K562 (cell line): ENCODE measurements at regions not wholly inside any gene's neighbourhood (a gene's known extent, or its start where the extent isn't known, plus 50 kb on each side); places are given as distances from the start of the nearest gene placed in this dataset.

ENCODE experiments used
- ATAC-seq: fragments of 200-7000 bp; cut with Tn5 transposase; 3 replicates; pipeline ENCODE4 v1.9.1; 2020; ENCODE audit warnings: moderate library complexity
- BruUV-seq: library from RNA; stranded (reverse); fragments of 400-500 nt; replicated peaks from 2 replicates; lab custom pipeline; 2021; lab: Mats Ljungman, UMichigan
- CTCF ChIA-PET: fragments of 300-600 bp; formaldehyde crosslinking; extraction: SDS; loops from one replicate; lab custom pipeline; 2021; ENCODE audit warnings: low intra/inter-chr PET ratio; lab: Yijun Ruan, JAX
- POLR2A ChIA-PET: fragments of 300-600, 350-650 bp; sonication (Branson Sonifier 250); formaldehyde crosslinking; extraction: SDS; loops from one replicate; lab custom pipeline; 2021; ENCODE audit warnings: antibody characterized with exemption, inconsistent platforms; lab: Yijun Ruan, JAX
- DNase-seq, 4 experiments: peaks; one replicate each; pipeline versions ENCODE4 v3.0.0 to v3.0.0-alpha.2; 2011 to 2018; ENCODE audit warnings: low spot score in 3 of 4, mixed read lengths in 3 of 4; ENCODE audit errors: extremely low read depth in 1 of 4
- FAIRE-seq: peaks from 2 replicates; lab custom pipeline; 2011; peaks lifted over from hg19 to GRCh38; lab: Jason Lieb, UNC
- H2AFZ ChIP-seq: 2 replicates; pipeline ENCODE4 v1.6.0; 2011; ENCODE audit warnings: low read depth, low read length, control low read depth, inconsistent platforms
- H3K27ac ChIP-seq: fragments of 200-600 bp; 3 replicates; pipeline ENCODE4 v1.8.0; 2011; ENCODE audit warnings: low read depth, mild to moderate bottlenecking, control low read depth, inconsistent platforms, low read length, moderate library complexity, mixed read lengths; ENCODE audit errors: extremely low read depth
- H3K27me3 ChIP-seq, 2 experiments: fragments of 300-600 bp in 1 of 2; 2 replicates in 1 of 2; 3 replicates in 1 of 2; pipeline versions ENCODE4 v1.6.0 to v1.8.0; 2011; ENCODE audit warnings: inconsistent platforms in 2 of 2, low read length in 2 of 2, mild to moderate bottlenecking in 1 of 2, mixed read lengths in 1 of 2, moderate library complexity in 1 of 2; ENCODE audit not compliant: control insufficient read depth in 2 of 2, insufficient read depth in 2 of 2
- H3K36me3 ChIP-seq: fragments of 300-600 bp; 3 replicates; pipeline ENCODE4 v1.8.0; 2011; ENCODE audit warnings: mild to moderate bottlenecking, low read length, inconsistent platforms; ENCODE audit not compliant: control insufficient read depth, insufficient read depth
- H3K4me1 ChIP-seq, 2 experiments: fragments of 200-600 bp in 1 of 2; replicated peaks in 1 of 2; 2 replicates in 1 of 2; 3 replicates in 1 of 2; pipeline versions ENCODE4 v1.5.1 to v1.8.0; 2011; ENCODE audit warnings: inconsistent platforms in 2 of 2, low read length in 2 of 2, mild to moderate bottlenecking in 1 of 2, mixed read lengths in 1 of 2, moderate library complexity in 1 of 2; ENCODE audit not compliant: control insufficient read depth in 2 of 2, insufficient read depth in 2 of 2
- H3K4me2 ChIP-seq: 2 replicates; pipeline ENCODE4 v1.6.1; 2011; ENCODE audit warnings: low read length, control low read depth, inconsistent platforms, mixed read lengths; ENCODE audit not compliant: insufficient read depth
- H3K4me3 ChIP-seq: fragments of 200-600 bp; sonication (generic), shearing (Covaris generic); 2 replicates; pipeline ENCODE4 v1.5.1; 2016; ENCODE audit warnings: control low read depth, inconsistent platforms
- H3K79me2 ChIP-seq: fragments of 200-600 bp; 3 replicates; pipeline ENCODE4 v1.8.0; 2011; ENCODE audit warnings: low read length, inconsistent platforms; ENCODE audit not compliant: control insufficient read depth, insufficient read depth
- H3K9ac ChIP-seq, 2 experiments: 2 replicates each; pipeline versions ENCODE4 v1.6.0 to v1.6.1; 2011; ENCODE audit warnings: low read depth in 2 of 2, low read length in 2 of 2, control low read depth in 1 of 2, inconsistent platforms in 1 of 2, mild to moderate bottlenecking in 1 of 2, mixed read lengths in 1 of 2; ENCODE audit not compliant: insufficient read depth in 1 of 2
- H3K9me1 ChIP-seq: one replicate; pipeline ENCODE4 v1.6.0; 2011; ENCODE audit warnings: inconsistent platforms, mild to moderate bottlenecking, low read length, moderate library complexity; ENCODE audit not compliant: control insufficient read depth, insufficient read depth
- H3K9me3 ChIP-seq: replicated peaks from 2 replicates; pipeline ENCODE4 v1.5.1; 2011; ENCODE audit warnings: low read depth, low read length, inconsistent platforms; ENCODE audit not compliant: control insufficient read depth, insufficient read depth
- H4K20me1 ChIP-seq: replicated peaks from 2 replicates; pipeline ENCODE4 v1.6.1; 2011; ENCODE audit warnings: low read length, inconsistent platforms, mixed read lengths; ENCODE audit not compliant: control insufficient read depth, insufficient read depth
- HEY1 ChIP-seq: fragments of 250-450 bp; sonication (Bioruptor Pico); IDR thresholded peaks from 2 replicates; pipeline ENCODE4 v1.5.0; 2020; ENCODE audit warnings: mild to moderate bottlenecking, moderate library complexity, borderline replicate concordance
- ILF3 ChIP-seq: fragments of 450-650 bp; IDR thresholded peaks from 2 replicates; pipeline ENCODE4 v1.6.1; 2018; ENCODE audit warnings: antibody characterized with exemption, mild to moderate bottlenecking, moderate library complexity, borderline replicate concordance
- IRF1 ChIP-seq: sonication (generic); formaldehyde crosslinking; IDR thresholded peaks from 2 replicates; pipeline ENCODE4 v1.8.0; 2022; ENCODE audit warnings: missing genetic modification reagents, mild to moderate bottlenecking, borderline replicate concordance
- NFATC3 ChIP-seq: fragments of 450-650 bp; IDR thresholded peaks from 2 replicates; pipeline ENCODE4 v1.6.1; 2017; ENCODE audit warnings: mild to moderate bottlenecking
- RNF2 ChIP-seq: sonication (generic); IDR thresholded peaks from 2 replicates; pipeline ENCODE4 v1.6.1; 2016
- SRSF1 ChIP-seq: fragments of 200-400 bp; formaldehyde crosslinking; IDR thresholded peaks from 2 replicates; pipeline ENCODE4 v1.6.1; 2017; ENCODE audit warnings: mild to moderate bottlenecking, low read depth, low read length, moderate library complexity
- TRIM28 ChIP-seq: fragments of 450-650 bp; IDR thresholded peaks from 2 replicates; pipeline ENCODE4 v1.6.1; 2017
- ZNF175 ChIP-seq: fragments of 200-800 bp; sonication (Bioruptor generic); IDR thresholded peaks from 2 replicates; pipeline ENCODE4 v1.6.1; 2016; ENCODE audit warnings: low read depth, mild to moderate bottlenecking, missing genetic modification characterization, missing compliant biosample characterization
- ZNF717 ChIP-seq: fragments of 250-450 bp; sonication (Bioruptor Pico); IDR thresholded peaks from 2 replicates; pipeline ENCODE4 v1.5.0; 2021
- WGBS: fragments of 100-300 bp; shearing (Covaris generic); methylation state at CpG from one replicate; pipeline ENCODE4 v1.1.6; 2016; ENCODE audit warnings: low coverage, mixed read lengths; ENCODE audit not compliant: insufficient coverage; ENCODE audit errors: missing lambda C conversion rate; 5-methylcytosine and 5-hydroxymethylcytosine counted together
- in situ Hi-C: fragments of 300-500 bp; cut with MboI; formaldehyde crosslinking; loops from 4 replicates; pipeline ENCODE4 v1.15.0; 2018; ENCODE audit warnings: inconsistent platforms, mixed read lengths
- intact Hi-C: fragments of 100-400 bp; cut with micrococcal nuclease; formaldehyde crosslinking; loops from 2 replicates; pipeline ENCODE4 v1.14.2; 2022
- TF ChIP-seq, protein P1 (sequence below): fragments of 150-350 bp; IDR thresholded peaks from 2 replicates; pipeline ENCODE4 v1.6.1; 2014; ENCODE audit warnings: low read depth, mild to moderate bottlenecking, low read length, borderline replicate concordance
- TF ChIP-seq, protein P2 (sequence below): sonication (generic); formaldehyde crosslinking; IDR thresholded peaks from 2 replicates; pipeline ENCODE4 v1.8.0; 2022; ENCODE audit warnings: missing genetic modification reagents, mild to moderate bottlenecking, borderline replicate concordance
- TF ChIP-seq, protein P3 (sequence below): fragments of 450-650 bp; IDR thresholded peaks from 2 replicates; pipeline ENCODE4 v1.6.1; 2018; ENCODE audit not compliant: partially characterized antibody

DNA sequence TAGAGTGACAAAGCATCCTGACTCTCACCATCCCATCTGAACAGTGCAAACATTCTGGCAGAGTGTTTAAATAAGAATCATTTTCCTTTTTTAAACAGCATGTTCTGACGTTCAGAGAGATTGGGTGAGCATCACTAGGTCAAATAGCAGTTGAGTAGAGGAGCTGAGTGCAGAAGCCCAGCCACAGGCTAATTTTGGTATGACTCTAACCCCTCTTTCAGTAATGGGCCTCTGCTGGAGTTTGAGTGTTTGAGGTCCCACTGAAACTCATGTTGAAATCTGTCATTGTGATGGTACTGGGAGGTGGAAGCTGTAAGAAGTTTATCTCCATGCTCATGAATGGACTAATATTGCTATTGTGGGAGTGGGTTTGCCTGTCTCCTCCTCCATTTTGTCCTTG, 194.4 kb downstream of the SALL1 start (continued):
- no peak for TF ChIP-seq ILF3
- TF ChIP-seq, protein P1, sequence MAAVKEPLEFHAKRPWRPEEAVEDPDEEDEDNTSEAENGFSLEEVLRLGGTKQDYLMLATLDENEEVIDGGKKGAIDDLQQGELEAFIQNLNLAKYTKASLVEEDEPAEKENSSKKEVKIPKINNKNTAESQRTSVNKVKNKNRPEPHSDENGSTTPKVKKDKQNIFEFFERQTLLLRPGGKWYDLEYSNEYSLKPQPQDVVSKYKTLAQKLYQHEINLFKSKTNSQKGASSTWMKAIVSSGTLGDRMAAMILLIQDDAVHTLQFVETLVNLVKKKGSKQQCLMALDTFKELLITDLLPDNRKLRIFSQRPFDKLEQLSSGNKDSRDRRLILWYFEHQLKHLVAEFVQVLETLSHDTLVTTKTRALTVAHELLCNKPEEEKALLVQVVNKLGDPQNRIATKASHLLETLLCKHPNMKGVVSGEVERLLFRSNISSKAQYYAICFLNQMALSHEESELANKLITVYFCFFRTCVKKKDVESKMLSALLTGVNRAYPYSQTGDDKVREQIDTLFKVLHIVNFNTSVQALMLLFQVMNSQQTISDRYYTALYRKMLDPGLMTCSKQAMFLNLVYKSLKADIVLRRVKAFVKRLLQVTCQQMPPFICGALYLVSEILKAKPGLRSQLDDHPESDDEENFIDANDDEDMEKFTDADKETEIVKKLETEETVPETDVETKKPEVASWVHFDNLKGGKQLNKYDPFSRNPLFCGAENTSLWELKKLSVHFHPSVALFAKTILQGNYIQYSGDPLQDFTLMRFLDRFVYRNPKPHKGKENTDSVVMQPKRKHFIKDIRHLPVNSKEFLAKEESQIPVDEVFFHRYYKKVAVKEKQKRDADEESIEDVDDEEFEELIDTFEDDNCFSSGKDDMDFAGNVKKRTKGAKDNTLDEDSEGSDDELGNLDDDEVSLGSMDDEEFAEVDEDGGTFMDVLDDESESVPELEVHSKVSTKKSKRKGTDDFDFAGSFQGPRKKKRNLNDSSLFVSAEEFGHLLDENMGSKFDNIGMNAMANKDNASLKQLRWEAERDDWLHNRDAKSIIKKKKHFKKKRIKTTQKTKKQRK = no peak
- no peak for TF ChIP-seq ZNF717
- TF ChIP-seq TRIM28 = no peak
- TF ChIP-seq ZNF175 (CRISPR knock-in tag) = no peak

GRCh38 chr16:50955311-50955710, 195.8 kb downstream of the SALL1 start:
- WGBS = 0% methylated on average over 2 of the region's 2 CpGs
- Histone ChIP-seq H3K4me2 (no peak overlapping the region), H4K20me1 (peaks cover under 1% of the 10 kb centered on the region; the same call in 1 of the 2 replicates), H3K9me1 (no peaks in the 10 kb centered on the region), H3K27me3 (no peaks in the 10 kb centered on the region), H3K4me1 (no peaks in the 10 kb centered on the region), H3K9me3 (no peaks in the 10 kb centered on the region), H3K9ac (no peak overlapping the region), H3K4me3 (no peak overlapping the region), H3K27ac (no peak overlapping the region), H3K79me2 (no peaks in the 10 kb centered on the region), H2AFZ (no peak overlapping the region), H3K36me3 (no peaks in the 10 kb centered on the region)
- in situ Hi-C loops (no loop called here), intact Hi-C loops (no loop called here)
- BruUV-seq = no TSS peak
- ChIA-PET POLR2A (interaction anchor here (0.6 to 0.7 kb wide), 2 partner anchors 26 to 469 kb away, joined by 3 to 4 read pairs; no protein-coding TSS in a partner anchor), CTCF (no interaction called here)
- FAIRE-seq (no peak), ATAC-seq (no peak), DNase-seq (no peak)
- TF ChIP-seq, protein P2, sequence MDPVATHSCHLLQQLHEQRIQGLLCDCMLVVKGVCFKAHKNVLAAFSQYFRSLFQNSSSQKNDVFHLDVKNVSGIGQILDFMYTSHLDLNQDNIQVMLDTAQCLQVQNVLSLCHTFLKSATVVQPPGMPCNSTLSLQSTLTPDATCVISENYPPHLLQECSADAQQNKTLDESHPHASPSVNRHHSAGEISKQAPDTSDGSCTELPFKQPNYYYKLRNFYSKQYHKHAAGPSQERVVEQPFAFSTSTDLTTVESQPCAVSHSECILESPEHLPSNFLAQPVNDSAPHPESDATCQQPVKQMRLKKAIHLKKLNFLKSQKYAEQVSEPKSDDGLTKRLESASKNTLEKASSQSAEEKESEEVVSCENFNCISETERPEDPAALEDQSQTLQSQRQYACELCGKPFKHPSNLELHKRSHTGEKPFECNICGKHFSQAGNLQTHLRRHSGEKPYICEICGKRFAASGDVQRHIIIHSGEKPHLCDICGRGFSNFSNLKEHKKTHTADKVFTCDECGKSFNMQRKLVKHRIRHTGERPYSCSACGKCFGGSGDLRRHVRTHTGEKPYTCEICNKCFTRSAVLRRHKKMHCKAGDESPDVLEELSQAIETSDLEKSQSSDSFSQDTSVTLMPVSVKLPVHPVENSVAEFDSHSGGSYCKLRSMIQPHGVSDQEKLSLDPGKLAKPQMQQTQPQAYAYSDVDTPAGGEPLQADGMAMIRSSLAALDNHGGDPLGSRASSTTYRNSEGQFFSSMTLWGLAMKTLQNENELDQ (CRISPR knock-in tag) = no peak
- TF ChIP-seq, protein P3, sequence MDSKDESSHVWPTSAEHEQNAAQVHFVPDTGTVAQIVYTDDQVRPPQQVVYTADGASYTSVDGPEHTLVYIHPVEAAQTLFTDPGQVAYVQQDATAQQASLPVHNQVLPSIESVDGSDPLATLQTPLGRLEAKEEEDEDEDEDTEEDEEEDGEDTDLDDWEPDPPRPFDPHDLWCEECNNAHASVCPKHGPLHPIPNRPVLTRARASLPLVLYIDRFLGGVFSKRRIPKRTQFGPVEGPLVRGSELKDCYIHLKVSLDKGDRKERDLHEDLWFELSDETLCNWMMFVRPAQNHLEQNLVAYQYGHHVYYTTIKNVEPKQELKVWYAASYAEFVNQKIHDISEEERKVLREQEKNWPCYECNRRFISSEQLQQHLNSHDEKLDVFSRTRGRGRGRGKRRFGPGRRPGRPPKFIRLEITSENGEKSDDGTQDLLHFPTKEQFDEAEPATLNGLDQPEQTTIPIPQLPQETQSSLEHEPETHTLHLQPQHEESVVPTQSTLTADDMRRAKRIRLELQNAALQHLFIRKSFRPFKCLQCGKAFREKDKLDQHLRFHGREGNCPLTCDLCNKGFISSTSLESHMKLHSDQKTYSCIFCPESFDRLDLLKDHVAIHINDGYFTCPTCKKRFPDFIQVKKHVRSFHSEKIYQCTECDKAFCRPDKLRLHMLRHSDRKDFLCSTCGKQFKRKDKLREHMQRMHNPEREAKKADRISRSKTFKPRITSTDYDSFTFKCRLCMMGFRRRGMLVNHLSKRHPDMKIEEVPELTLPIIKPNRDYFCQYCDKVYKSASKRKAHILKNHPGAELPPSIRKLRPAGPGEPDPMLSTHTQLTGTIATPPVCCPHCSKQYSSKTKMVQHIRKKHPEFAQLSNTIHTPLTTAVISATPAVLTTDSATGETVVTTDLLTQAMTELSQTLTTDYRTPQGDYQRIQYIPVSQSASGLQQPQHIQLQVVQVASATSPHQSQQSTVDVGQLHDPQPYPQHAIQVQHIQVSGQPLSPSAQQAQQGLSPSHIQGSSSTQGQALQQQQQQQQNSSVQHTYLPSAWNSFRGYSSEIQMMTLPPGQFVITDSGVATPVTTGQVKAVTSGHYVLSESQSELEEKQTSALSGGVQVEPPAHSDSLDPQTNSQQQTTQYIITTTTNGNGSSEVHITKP = no peak
- TF ChIP-seq IRF1 (no peak), NFATC3 (no peak), SRSF1 (no peak), RNF2 (no peak), HEY1 (CRISPR knock-in tag) (no peak)
